ENCODE measurements at regions not wholly inside any gene's neighbourhood (a gene's known extent, or its start where the extent isn't known, plus 50 kb on each side); places are given as distances from the start of the nearest gene placed in this dataset.
"Not testable (repeated sequence)": the region's sequence is repeated elsewhere in the genome, so short reads cannot be mapped to it uniquely, and the experiment has no call there.

- not testable (repeated sequence) for H3K9me3 Mint-ChIP-seq; H3K4me1 Mint-ChIP-seq; H3K36me3 Mint-ChIP-seq (ENCODE audit: low read depth); H3K27ac Mint-ChIP-seq; H3K4me3 Mint-ChIP-seq; ATAC-seq (replicated peaks)
- peaks cover 13% of the 10 kb centered on the region for H3K27me3 Mint-ChIP-seq
Measured at GRCh38 chr10:125404902-125405301, 244.5 kb upstream of the CTBP2 start.

GRCh38 chr10:125401462-125401861, 241.1 kb upstream of the CTBP2 start:
- no peaks in the 10 kb centered on the region for H3K4me1 Mint-ChIP-seq
- H3K36me3 Mint-ChIP-seq (ENCODE audit: low read depth) = no peaks in the 10 kb centered on the region
- peaks cover 2% of the 10 kb centered on the region for H3K27me3 Mint-ChIP-seq
- no peak overlapping the region for H3K27ac Mint-ChIP-seq
- ATAC-seq (replicated peaks) = no peak
- peaks cover 2% of the 10 kb centered on the region for H3K9me3 Mint-ChIP-seq
- H3K4me3 Mint-ChIP-seq = no peak overlapping the region

GRCh38 chr10:125399289-125399688, 238.9 kb upstream of the CTBP2 start:
- no peak for ATAC-seq (replicated peaks)
- Mint-ChIP-seq H3K27me3 (no peaks in the 10 kb centered on the region), H3K4me1 (no peaks in the 10 kb centered on the region), H3K36me3 (ENCODE audit: low read depth) (no peaks in the 10 kb centered on the region), H3K9me3 (no peaks in the 10 kb centered on the region), H3K4me3 (no peak overlapping the region), H3K27ac (no peak overlapping the region)

- Mint-ChIP-seq H3K4me3 (no peak overlapping the region), H3K27ac (no peak overlapping the region), H3K36me3 (ENCODE audit: low read depth) (no peaks in the 10 kb centered on the region), H3K9me3 (no peaks in the 10 kb centered on the region), H3K27me3 (no peaks in the 10 kb centered on the region), H3K4me1 (no peaks in the 10 kb centered on the region)
- no peak for ATAC-seq (replicated peaks)
Measured at GRCh38 chr10:125398270-125398669, 237.9 kb upstream of the CTBP2 start.

DNA sequence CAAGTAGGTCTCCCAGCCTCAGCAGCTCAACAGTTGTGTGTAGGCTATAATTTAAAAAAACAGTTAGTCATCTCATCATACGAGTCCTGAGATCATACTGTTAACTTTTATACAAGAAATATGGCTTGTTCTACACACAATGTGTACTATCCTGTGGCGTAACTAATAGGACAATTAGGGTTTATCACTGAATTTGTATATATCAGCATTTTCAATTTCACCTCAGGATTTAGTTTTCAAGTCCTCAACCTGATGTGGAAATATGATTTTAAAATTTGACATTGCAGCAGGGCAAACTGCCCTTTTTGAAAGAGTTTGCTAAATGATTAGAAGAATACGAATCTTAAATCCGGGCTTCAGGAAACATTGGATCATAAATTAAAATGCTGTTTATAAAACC, 237.2 kb upstream of the CTBP2 start:
- Mint-ChIP-seq H3K9me3 (no peaks in the 10 kb centered on the region), H3K36me3 (ENCODE audit: low read depth) (no peaks in the 10 kb centered on the region), H3K4me1 (no peaks in the 10 kb centered on the region), H3K4me3 (no peak overlapping the region), H3K27ac (no peak overlapping the region), H3K27me3 (no peaks in the 10 kb centered on the region)
- ATAC-seq (replicated peaks) = no peak

GRCh38 chr10:125396676-125397075, 236.3 kb upstream of the CTBP2 start:
- H3K4me3 Mint-ChIP-seq = no peak overlapping the region

GRCh38 chr10:125392609-125393008, 232.2 kb upstream of the CTBP2 start:
- no peaks in the 10 kb centered on the region for H3K36me3 Mint-ChIP-seq (ENCODE audit: low read depth)
- H3K4me3 Mint-ChIP-seq = no peak overlapping the region
- no peak overlapping the region for H3K27ac Mint-ChIP-seq
- peaks cover 3% of the 10 kb centered on the region for H3K9me3 Mint-ChIP-seq
- ATAC-seq (replicated peaks) = no peak
- H3K27me3 Mint-ChIP-seq = no peaks in the 10 kb centered on the region
- H3K4me1 Mint-ChIP-seq = no peaks in the 10 kb centered on the region

More at GRCh38 chr10:125396676-125397075, 236.3 kb upstream of the CTBP2 start:
- no peak for ATAC-seq (replicated peaks)
- no peaks in the 10 kb centered on the region for H3K36me3 Mint-ChIP-seq (ENCODE audit: low read depth)
- no peaks in the 10 kb centered on the region for H3K4me1 Mint-ChIP-seq
- H3K27me3 Mint-ChIP-seq = no peaks in the 10 kb centered on the region
- no peak overlapping the region for H3K27ac Mint-ChIP-seq
- no peaks in the 10 kb centered on the region for H3K9me3 Mint-ChIP-seq

DNA sequence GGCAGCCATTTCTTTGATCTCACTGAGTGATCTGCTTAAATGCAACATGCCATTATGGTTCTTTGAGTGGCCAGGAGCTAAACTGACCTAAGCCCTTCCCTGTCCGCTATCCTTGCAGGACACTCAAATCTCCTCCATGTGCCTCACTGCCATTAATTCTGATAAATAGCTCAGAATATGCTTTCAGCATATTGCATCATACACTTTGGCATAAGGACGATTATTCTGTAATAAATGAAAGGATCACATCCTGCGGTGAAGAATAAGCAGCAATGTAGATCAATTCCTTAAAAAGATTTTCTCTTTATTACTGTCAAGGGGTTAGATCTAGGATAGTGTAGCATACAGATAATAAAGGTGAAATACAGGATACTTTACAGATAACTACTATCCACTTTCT, 231.8 kb upstream of the CTBP2 start:
- no peaks in the 10 kb centered on the region for H3K27me3 Mint-ChIP-seq
- no peak overlapping the region for H3K27ac Mint-ChIP-seq
- H3K36me3 Mint-ChIP-seq (ENCODE audit: low read depth) = no peaks in the 10 kb centered on the region
- H3K4me1 Mint-ChIP-seq = no peaks in the 10 kb centered on the region
- peaks cover 3% of the 10 kb centered on the region for H3K9me3 Mint-ChIP-seq
- no peak for ATAC-seq (replicated peaks)
- H3K4me3 Mint-ChIP-seq = no peak overlapping the region

DNA sequence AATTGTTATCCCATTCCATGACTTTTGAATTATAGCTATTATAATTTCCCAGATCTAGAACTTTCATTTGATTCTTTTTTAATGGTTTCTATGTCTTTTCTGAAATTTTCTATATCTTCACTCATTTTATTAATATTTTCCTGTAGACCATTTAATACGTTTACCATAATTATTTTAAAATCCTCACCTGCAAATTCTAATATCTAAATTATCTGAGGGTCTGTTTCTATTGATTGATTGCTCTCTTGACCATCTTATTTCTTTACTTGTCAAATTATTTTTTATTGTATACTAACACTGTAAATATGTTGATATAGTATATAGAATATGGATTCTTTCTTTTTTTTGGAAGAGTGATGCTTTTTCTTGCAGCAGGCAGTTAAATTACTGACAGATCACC, 229.3 kb upstream of the CTBP2 start:
- Mint-ChIP-seq H3K9me3 (peaks cover 3% of the 10 kb centered on the region), H3K27me3 (no peaks in the 10 kb centered on the region), H3K4me1 (no peaks in the 10 kb centered on the region), H3K36me3 (ENCODE audit: low read depth) (no peaks in the 10 kb centered on the region), H3K4me3 (no peak overlapping the region), H3K27ac (no peak overlapping the region)
- no peak for ATAC-seq (replicated peaks)

GRCh38 chr10:125379592-125379991, 219.2 kb upstream of the CTBP2 start:
- H3K9me3 Mint-ChIP-seq = peaks cover 8% of the 10 kb centered on the region
- peaks cover under 1% of the 10 kb centered on the region for H3K27me3 Mint-ChIP-seq
- no peaks in the 10 kb centered on the region for H3K36me3 Mint-ChIP-seq (ENCODE audit: low read depth)
- no peak overlapping the region for H3K4me3 Mint-ChIP-seq
- ATAC-seq (replicated peaks) = no peak
- no peak overlapping the region for H3K27ac Mint-ChIP-seq
- H3K4me1 Mint-ChIP-seq = no peaks in the 10 kb centered on the region

- peaks cover 8% of the 10 kb centered on the region for H3K9me3 Mint-ChIP-seq
- peaks cover 3% of the 10 kb centered on the region for H3K27me3 Mint-ChIP-seq
- H3K4me1 Mint-ChIP-seq = no peaks in the 10 kb centered on the region
Measured at GRCh38 chr10:125377368-125377767, 217.0 kb upstream of the CTBP2 start.

GRCh38 chr10:125375210-125375609, 214.8 kb upstream of the CTBP2 start:
- H3K4me1 Mint-ChIP-seq = no peaks in the 10 kb centered on the region
- H3K27ac Mint-ChIP-seq = no peak overlapping the region
- H3K9me3 Mint-ChIP-seq = no peaks in the 10 kb centered on the region
- no peak for ATAC-seq (replicated peaks)
- no peaks in the 10 kb centered on the region for H3K36me3 Mint-ChIP-seq (ENCODE audit: low read depth)
- H3K4me3 Mint-ChIP-seq = no peak overlapping the region
- H3K27me3 Mint-ChIP-seq = peaks cover 7% of the 10 kb centered on the region

More at GRCh38 chr10:125377368-125377767, 217.0 kb upstream of the CTBP2 start:
- no peak for ATAC-seq (replicated peaks)
- H3K27ac Mint-ChIP-seq = no peak overlapping the region
- H3K36me3 Mint-ChIP-seq (ENCODE audit: low read depth) = no peaks in the 10 kb centered on the region
- no peak overlapping the region for H3K4me3 Mint-ChIP-seq

GRCh38 chr10:125373546-125373945, 213.2 kb upstream of the CTBP2 start:
- no peaks in the 10 kb centered on the region for H3K9me3 Mint-ChIP-seq
- ATAC-seq (replicated peaks) = no peak
- no peaks in the 10 kb centered on the region for H3K36me3 Mint-ChIP-seq (ENCODE audit: low read depth)
- H3K4me1 Mint-ChIP-seq = no peaks in the 10 kb centered on the region
- H3K4me3 Mint-ChIP-seq = no peak overlapping the region
- H3K27me3 Mint-ChIP-seq = peaks cover 7% of the 10 kb centered on the region
- H3K27ac Mint-ChIP-seq = no peak overlapping the region

DNA sequence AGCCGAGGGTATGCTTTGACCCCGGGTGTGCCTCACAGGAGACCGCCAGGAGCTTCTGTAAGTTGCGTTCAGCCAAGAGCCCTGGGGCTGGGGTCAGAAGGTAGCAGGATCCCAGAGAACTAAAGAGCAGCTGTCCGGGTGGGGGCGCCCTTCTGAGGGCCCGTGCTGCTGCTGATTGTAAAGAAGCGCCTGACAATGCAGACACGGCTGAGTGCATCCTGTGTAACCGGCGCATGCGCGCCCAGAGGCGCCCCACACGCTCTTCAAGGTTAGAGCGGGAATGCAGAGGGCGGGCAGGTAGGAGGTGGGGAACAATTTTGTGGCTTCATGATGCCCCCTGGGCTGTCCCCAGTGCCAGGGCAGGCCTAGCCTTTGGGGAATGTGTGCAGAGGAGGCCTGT, 210.2 kb upstream of the CTBP2 start:
- Mint-ChIP-seq H3K27ac (no peak overlapping the region), H3K4me3 (no peak overlapping the region), H3K9me3 (peaks cover 6% of the 10 kb centered on the region), H3K27me3 (peaks cover 7% of the 10 kb centered on the region), H3K4me1 (no peaks in the 10 kb centered on the region), H3K36me3 (ENCODE audit: low read depth) (no peaks in the 10 kb centered on the region)
- ATAC-seq (replicated peaks) = no peak

DNA sequence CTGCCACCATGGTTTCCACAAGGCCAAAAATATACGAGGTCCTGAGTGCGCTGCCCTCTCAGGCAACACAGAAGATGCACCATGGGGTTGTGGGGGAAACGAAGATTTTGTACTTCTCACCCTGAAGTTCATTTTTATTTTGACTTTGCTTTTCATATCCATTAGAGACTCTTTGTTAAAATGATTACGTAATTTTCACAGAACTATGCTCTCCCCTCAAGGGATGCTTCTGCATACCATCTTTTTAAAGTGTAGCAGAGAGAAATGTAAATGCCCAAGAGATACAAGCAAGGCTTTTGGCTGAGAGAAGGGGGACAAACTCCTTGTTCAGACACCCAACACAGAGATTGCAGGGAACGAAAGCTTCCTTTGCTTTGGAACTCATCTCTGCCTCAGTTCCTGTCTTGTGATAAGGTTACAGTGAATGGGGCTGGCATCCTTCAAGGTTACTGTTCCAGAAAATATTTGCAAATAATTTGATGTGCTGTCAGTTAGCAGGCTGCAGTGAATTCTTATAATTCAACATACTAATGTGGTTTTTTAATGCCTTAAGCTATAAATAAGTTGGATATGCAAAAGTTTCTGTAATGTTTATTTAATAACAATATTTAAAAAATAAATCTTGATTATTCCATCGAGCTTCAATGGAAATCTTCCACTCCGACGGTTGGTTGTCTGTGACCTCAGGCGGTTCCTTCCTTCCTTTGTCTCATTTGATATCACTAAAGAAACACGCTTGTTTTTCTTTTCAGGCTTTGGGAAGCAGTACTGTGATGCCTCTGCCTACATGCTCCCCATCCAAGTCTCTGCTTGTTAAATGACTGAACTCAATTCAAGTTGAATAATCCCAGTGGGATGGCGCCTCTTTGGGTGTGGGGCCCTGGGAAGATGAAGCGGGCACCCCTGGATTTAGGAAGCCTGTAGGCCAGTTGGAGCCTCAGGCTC, 209.3 kb upstream of the CTBP2 start:
- H3K4me1 Mint-ChIP-seq = no peaks in the 10 kb centered on the region
- H3K27me3 Mint-ChIP-seq = peaks cover 7% of the 10 kb centered on the region
- H3K27ac Mint-ChIP-seq = no peak overlapping the region
- no peak for ATAC-seq (replicated peaks)
- H3K9me3 Mint-ChIP-seq = peaks cover 14% of the 10 kb centered on the region
- H3K4me3 Mint-ChIP-seq = no peak overlapping the region
- H3K36me3 Mint-ChIP-seq (ENCODE audit: low read depth) = no peaks in the 10 kb centered on the region
